ENCODE measurements at regions not wholly inside any gene's neighbourhood (a gene's known extent, or its start where the extent isn't known, plus 50 kb on each side); places are given as distances from the start of the nearest gene placed in this dataset.

DNA sequence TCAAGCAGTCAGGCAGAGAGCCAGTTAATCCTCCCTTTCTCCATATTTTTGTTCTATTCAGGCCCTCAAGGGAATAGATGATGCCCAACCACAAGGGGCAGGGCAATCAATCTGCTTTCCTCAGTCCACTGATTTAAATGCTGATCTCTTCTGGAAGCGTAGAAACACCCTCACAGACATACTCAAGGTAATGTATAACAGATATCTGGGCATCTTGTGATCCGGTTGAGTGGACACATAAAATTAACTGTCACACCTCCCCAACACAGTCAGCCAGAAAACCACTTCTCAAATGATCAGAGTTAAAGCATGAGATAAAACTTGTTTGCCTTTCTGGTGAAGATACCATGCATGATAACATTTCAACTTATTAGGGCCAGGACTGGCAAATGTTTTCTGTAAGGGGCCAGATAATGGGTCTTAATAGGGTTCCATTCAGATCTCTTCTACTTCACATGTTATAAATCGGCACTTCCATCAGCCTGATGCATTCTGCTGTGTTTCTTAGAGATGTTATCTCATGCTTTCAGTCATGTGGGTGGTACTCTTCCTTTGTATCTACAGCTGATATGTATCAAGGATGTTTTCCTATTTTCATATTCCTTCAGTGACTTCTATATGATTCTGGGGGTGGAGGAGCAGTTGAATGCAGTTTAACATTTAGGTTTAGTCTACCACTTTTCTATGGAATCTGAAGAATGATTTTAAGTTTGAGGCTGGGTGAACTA is 58.9 kb upstream of the CNTLN start:
- H2BK12ac ChIP-seq (ENCODE audit: insufficient read length, low read depth, low read length) = no peak overlapping the region
- no peak overlapping the region for H4K91ac ChIP-seq (ENCODE audit: insufficient read length, low read depth, low read length)
- no peak overlapping the region for H3K9ac ChIP-seq (ENCODE audit: extremely low read depth, insufficient read length, low read length)
- H4K20me1 ChIP-seq (ENCODE audit: control insufficient read depth, insufficient read depth, insufficient read length) = no peaks in the 10 kb centered on the region
- WGBS (ENCODE audit: extremely low coverage, insufficient read length, low lambda C conversion rate) = no CpG with 5 or more reads among the region's 3 CpGs
- no peak overlapping the region for H3K4me2 ChIP-seq (ENCODE audit: insufficient read depth, insufficient read length, low read length)
- peaks cover 0 to 6% of the 10 kb centered on the region in 2 experiments; a peak in 3 of 5 replicates for H3K9me3 Mint-ChIP-seq
- no peak overlapping the region for H3K23ac ChIP-seq (ENCODE audit: insufficient read length, low read depth, low read length)
- no peak overlapping the region for H2BK15ac ChIP-seq (ENCODE audit: low read depth, low read length)
- H3K79me2 ChIP-seq (ENCODE audit: insufficient read depth, low read length) = no peaks in the 10 kb centered on the region
- DNase-seq = no peak
- no peaks in the 10 kb centered on the region for H3K9me3 ChIP-seq (ENCODE audit: control insufficient read depth, low read depth, low read length)
- no peak overlapping the region for H2BK20ac ChIP-seq (ENCODE audit: low read depth, low read length, poor library complexity, severe bottlenecking)
- no peaks in the 10 kb centered on the region for H3K27me3 ChIP-seq (ENCODE audit: insufficient read depth, low read length)
- no peaks in the 10 kb centered on the region for H3K23me2 ChIP-seq (ENCODE audit: insufficient read length, low read depth, low read length, poor library complexity, severe bottlenecking)
- no peak overlapping the region for H3K27ac ChIP-seq (ENCODE audit: insufficient read length, low read depth, low read length)
- H2BK5ac ChIP-seq (ENCODE audit: insufficient read length, low read length) = no peak overlapping the region
- no peak overlapping the region for H2AK5ac ChIP-seq (ENCODE audit: insufficient read length, low read length)
- no peak overlapping the region for H3K18ac ChIP-seq (ENCODE audit: insufficient read length, low read depth, low read length)
- H3K36me3 Mint-ChIP-seq (ENCODE audit: insufficient read depth in 1 of 3, low read depth in 3 of 3) = peaks cover 0 to 6% (median 0%) of the 10 kb centered on the region in 3 experiments; a peak in 3 of 7 replicates
- H3T11ph ChIP-seq (ENCODE audit: low read length) = no peak overlapping the region
- no peak overlapping the region for H4K5ac ChIP-seq (ENCODE audit: insufficient read length, low read depth, low read length)
- H2BK120ac ChIP-seq (ENCODE audit: low read depth, low read length, poor library complexity, severe bottlenecking) = no peak overlapping the region
- no peak overlapping the region for H3K14ac ChIP-seq (ENCODE audit: insufficient read depth, low read length)
- H3K56ac ChIP-seq (ENCODE audit: insufficient read length, low read depth, low read length) = no peak overlapping the region
- peaks cover 0 to under 1% of the 10 kb centered on the region in 2 experiments; a peak in 1 of 4 replicates for H3K4me1 Mint-ChIP-seq
- H3K79me1 ChIP-seq (ENCODE audit: insufficient read depth, low read depth, low read length, poor library complexity, severe bottlenecking) = no peaks in the 10 kb centered on the region
- no peak overlapping the region for H2AFZ ChIP-seq (ENCODE audit: low read length)
- no peak overlapping the region for H3K27ac Mint-ChIP-seq
- H4K8ac ChIP-seq (replicated peaks; ENCODE audit: insufficient read length, low read depth, low read length) = no peak overlapping the region
- H3K27me3 Mint-ChIP-seq (ENCODE audit: low read depth) = no peaks in the 10 kb centered on the region; the same call in 1 of the 2 replicates
- H3K4me1 ChIP-seq (ENCODE audit: insufficient read depth, low read length) = no peaks in the 10 kb centered on the region
- TF ChIP-seq, protein P1, sequence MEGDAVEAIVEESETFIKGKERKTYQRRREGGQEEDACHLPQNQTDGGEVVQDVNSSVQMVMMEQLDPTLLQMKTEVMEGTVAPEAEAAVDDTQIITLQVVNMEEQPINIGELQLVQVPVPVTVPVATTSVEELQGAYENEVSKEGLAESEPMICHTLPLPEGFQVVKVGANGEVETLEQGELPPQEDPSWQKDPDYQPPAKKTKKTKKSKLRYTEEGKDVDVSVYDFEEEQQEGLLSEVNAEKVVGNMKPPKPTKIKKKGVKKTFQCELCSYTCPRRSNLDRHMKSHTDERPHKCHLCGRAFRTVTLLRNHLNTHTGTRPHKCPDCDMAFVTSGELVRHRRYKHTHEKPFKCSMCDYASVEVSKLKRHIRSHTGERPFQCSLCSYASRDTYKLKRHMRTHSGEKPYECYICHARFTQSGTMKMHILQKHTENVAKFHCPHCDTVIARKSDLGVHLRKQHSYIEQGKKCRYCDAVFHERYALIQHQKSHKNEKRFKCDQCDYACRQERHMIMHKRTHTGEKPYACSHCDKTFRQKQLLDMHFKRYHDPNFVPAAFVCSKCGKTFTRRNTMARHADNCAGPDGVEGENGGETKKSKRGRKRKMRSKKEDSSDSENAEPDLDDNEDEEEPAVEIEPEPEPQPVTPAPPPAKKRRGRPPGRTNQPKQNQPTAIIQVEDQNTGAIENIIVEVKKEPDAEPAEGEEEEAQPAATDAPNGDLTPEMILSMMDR (conservative IDR thresholded peaks at IDR 0.05) = peak; percentile 21; the same call in 1 of the 3 replicates
- no peak overlapping the region for H3K4ac ChIP-seq (ENCODE audit: low read depth, low read length)
- no peak overlapping the region for H3K4me3 Mint-ChIP-seq
